Trophoblast cell (in vitro differentiated cells and primary cell): ENCODE measurements at regions not wholly inside any gene's neighbourhood (a gene's known extent, or its start where the extent isn't known, plus 50 kb on each side); places are given as distances from the start of the nearest gene placed in this dataset.

ENCODE experiments used
- DNase-seq, 2 donors: peaks; one replicate each; pipeline ENCODE4 v3.0.0-alpha.2; 2016
- H2AFZ ChIP-seq: 2 replicates; pipeline ENCODE4 v1.6.1; 2013; ENCODE audit warnings: low read length, moderate library complexity, mild to moderate bottlenecking; ENCODE audit not compliant: insufficient read depth, poor library complexity
- H2AK5ac ChIP-seq: 2 replicates; pipeline ENCODE4 v1.6.1; 2013; ENCODE audit warnings: mild to moderate bottlenecking, low read length
- H2BK120ac ChIP-seq: 2 replicates; pipeline ENCODE4 v1.6.1; 2013; ENCODE audit warnings: low read length, mild to moderate bottlenecking, moderate library complexity; ENCODE audit not compliant: insufficient read depth, poor library complexity
- H2BK12ac ChIP-seq: 2 replicates; pipeline ENCODE4 v1.6.1; 2013; ENCODE audit warnings: mild to moderate bottlenecking, low read length, moderate library complexity
- H2BK5ac ChIP-seq: 2 replicates; pipeline ENCODE4 v1.6.1; 2013; ENCODE audit warnings: low read length, low read depth, moderate library complexity, mild to moderate bottlenecking; ENCODE audit not compliant: poor library complexity
- H3K14ac ChIP-seq: 2 replicates; pipeline ENCODE4 v1.6.1; 2013; ENCODE audit warnings: mild to moderate bottlenecking, low read length
- H3K18ac ChIP-seq: 2 replicates; pipeline ENCODE4 v1.6.1; 2013; ENCODE audit warnings: mild to moderate bottlenecking, low read length
- H3K23ac ChIP-seq: 2 replicates; pipeline ENCODE4 v1.6.1; 2013; ENCODE audit warnings: low read length
- H3K27ac ChIP-seq: 2 replicates; pipeline ENCODE4 v1.5.1; 2013; ENCODE audit warnings: low read depth, mild to moderate bottlenecking, inconsistent platforms, low read length, moderate library complexity
- H3K27me3 ChIP-seq: 2 replicates; pipeline ENCODE4 v1.6.1; 2013; ENCODE audit warnings: inconsistent platforms, mild to moderate bottlenecking, low read length, moderate library complexity; ENCODE audit not compliant: insufficient read depth
- H3K36me3 ChIP-seq, 2 experiments: 1 replicate in 1 of 2; 2 replicates in 1 of 2; pipeline ENCODE4 v1.6.1; 2013; ENCODE audit warnings: low read length in 2 of 2, mild to moderate bottlenecking in 2 of 2, moderate library complexity in 1 of 2; ENCODE audit not compliant: insufficient read depth in 2 of 2, control insufficient read depth in 1 of 2
- H3K4ac ChIP-seq: 2 replicates; pipeline ENCODE4 v1.6.1; 2013; ENCODE audit warnings: low read depth, mild to moderate bottlenecking, low read length, moderate library complexity
- H3K4me1 ChIP-seq, 2 experiments: 1 replicate in 1 of 2; 2 replicates in 1 of 2; pipeline ENCODE4 v1.6.1; 2013; ENCODE audit warnings: low read length in 2 of 2, mild to moderate bottlenecking in 2 of 2, moderate library complexity in 1 of 2; ENCODE audit not compliant: insufficient read depth in 2 of 2, control insufficient read depth in 1 of 2
- H3K4me2 ChIP-seq: 2 replicates; pipeline ENCODE4 v1.6.1; 2013; ENCODE audit warnings: inconsistent platforms, mild to moderate bottlenecking, low read length, moderate library complexity
- H3K4me3 ChIP-seq: 2 replicates; pipeline ENCODE4 v1.5.1; 2013; ENCODE audit warnings: mild to moderate bottlenecking, low read depth, low read length, inconsistent platforms
- H3K79me1 ChIP-seq: one replicate; pipeline ENCODE4 v1.6.1; 2013; ENCODE audit warnings: low read length
- H3K79me2 ChIP-seq: 2 replicates; pipeline ENCODE4 v1.6.1; 2013; ENCODE audit warnings: low read length, mild to moderate bottlenecking; ENCODE audit not compliant: control insufficient read depth, insufficient read depth, poor library complexity
- H3K9ac ChIP-seq: 2 replicates; pipeline ENCODE4 v1.6.1; 2013; ENCODE audit warnings: mild to moderate bottlenecking, low read length
- H3K9me3 ChIP-seq: 2 replicates; pipeline ENCODE4 v1.6.1; 2013; ENCODE audit warnings: low read depth, mild to moderate bottlenecking, control low read depth, inconsistent platforms, low read length; ENCODE audit not compliant: insufficient read depth
- H4K12ac ChIP-seq: 2 replicates; pipeline ENCODE4 v1.6.1; 2013; ENCODE audit warnings: low read depth, mild to moderate bottlenecking, low read length, moderate library complexity
- H4K8ac ChIP-seq: 2 replicates; pipeline ENCODE4 v1.6.1; 2013; ENCODE audit warnings: low read depth, mild to moderate bottlenecking, low read length, moderate library complexity
- H4K91ac ChIP-seq: one replicate; pipeline ENCODE4 v1.6.1; 2013; ENCODE audit warnings: low read depth, mild to moderate bottlenecking, low read length, moderate library complexity
- WGBS: extraction: QIAGEN DNeasy Blood & Tissue Kit; methylation state at CpG from one replicate; pipeline ENCODE4 v1.1.7; 2013; ENCODE audit warnings: missing lambda C conversion rate; ENCODE audit not compliant: insufficient read length, insufficient coverage; ENCODE audit errors: extremely low coverage; 5-methylcytosine and 5-hydroxymethylcytosine counted together

DNA sequence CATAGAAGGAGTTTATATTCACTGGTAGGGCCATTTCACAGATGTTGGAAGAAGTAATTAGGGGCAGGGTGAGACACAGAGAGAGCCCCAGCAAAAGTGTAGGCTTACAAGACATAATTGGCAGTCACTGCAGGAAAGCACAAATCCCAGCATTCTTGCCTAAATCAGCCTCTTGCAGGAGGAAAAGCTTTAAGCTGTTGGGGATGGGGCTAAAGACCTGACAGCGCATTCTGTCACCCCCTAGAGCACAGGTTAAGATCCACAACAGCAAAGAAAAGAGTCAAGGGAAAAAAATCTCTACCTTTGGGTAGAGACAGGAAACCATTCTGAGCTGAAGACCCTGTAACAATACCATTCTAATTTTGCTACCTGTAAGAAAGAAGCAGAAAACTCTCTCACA lies 409.0 kb downstream of the DAD1 start:
- H4K8ac ChIP-seq = no peak overlapping the region
- H2BK5ac ChIP-seq = no peak overlapping the region
- no peak overlapping the region for H3K4ac ChIP-seq
- no peak overlapping the region for H4K91ac ChIP-seq
- H3K27me3 ChIP-seq = no peaks in the 10 kb centered on the region
- H2AK5ac ChIP-seq = no peak overlapping the region
- H3K79me2 ChIP-seq = no peaks in the 10 kb centered on the region
- H3K79me1 ChIP-seq = no peaks in the 10 kb centered on the region
- no peak for DNase-seq
- no peak overlapping the region for H4K12ac ChIP-seq
- H3K9ac ChIP-seq = no peak overlapping the region
- no peak overlapping the region for H2BK12ac ChIP-seq
- H3K27ac ChIP-seq = no peak overlapping the region
- no peak overlapping the region for H3K14ac ChIP-seq
- no peak overlapping the region for H3K23ac ChIP-seq
- H3K4me3 ChIP-seq = no peak overlapping the region
- no peaks in the 10 kb centered on the region for H3K9me3 ChIP-seq
- H2AFZ ChIP-seq = no peak overlapping the region
- no peak overlapping the region for H3K4me2 ChIP-seq
- H3K4me1 ChIP-seq = no peaks in the 10 kb centered on the region
- no peaks in the 10 kb centered on the region for H3K36me3 ChIP-seq
- no CpG with 5 or more reads among the region's 1 CpG for WGBS
- no peak overlapping the region for H2BK120ac ChIP-seq
- no peak overlapping the region for H3K18ac ChIP-seq

DNA sequence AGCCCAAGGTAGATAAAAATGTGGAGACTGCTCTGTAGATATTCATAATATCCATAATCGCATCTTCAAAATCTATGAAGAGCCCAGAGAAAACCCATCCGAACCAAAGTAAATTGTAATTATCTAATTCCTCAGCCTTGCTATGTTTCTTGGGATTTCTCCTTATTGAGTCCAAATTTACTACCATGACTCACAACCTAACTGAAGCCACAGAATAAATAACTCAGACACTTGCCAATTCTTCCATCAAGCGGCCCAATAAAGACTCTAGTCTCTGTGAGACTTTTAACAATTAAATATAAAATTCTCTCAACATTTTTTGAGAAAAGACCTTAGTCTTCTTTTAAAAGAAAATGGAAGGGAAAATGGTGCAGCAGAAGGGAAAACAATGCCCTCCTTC lies 409.8 kb downstream of the DAD1 start:
- H3K27ac ChIP-seq = no peak overlapping the region
- no peak overlapping the region for H3K4me3 ChIP-seq
- no peak overlapping the region for H4K12ac ChIP-seq
- H3K18ac ChIP-seq = no peak overlapping the region
- H3K4me2 ChIP-seq = no peak overlapping the region
- no peaks in the 10 kb centered on the region for H3K36me3 ChIP-seq
- H2AFZ ChIP-seq = no peak overlapping the region
- no peak overlapping the region for H3K23ac ChIP-seq
- H3K27me3 ChIP-seq = no peaks in the 10 kb centered on the region
- no peak overlapping the region for H4K91ac ChIP-seq
- H3K14ac ChIP-seq = no peak overlapping the region
- no peak overlapping the region for H3K9ac ChIP-seq
- no peak overlapping the region for H2BK5ac ChIP-seq
- no peak overlapping the region for H2BK120ac ChIP-seq
- no peaks in the 10 kb centered on the region for H3K4me1 ChIP-seq
- DNase-seq = no peak
- WGBS = no CpG with 5 or more reads among the region's 3 CpGs
- H3K9me3 ChIP-seq = no peaks in the 10 kb centered on the region
- no peak overlapping the region for H2AK5ac ChIP-seq
- H3K4ac ChIP-seq = no peak overlapping the region
- H3K79me2 ChIP-seq = no peaks in the 10 kb centered on the region
- no peaks in the 10 kb centered on the region for H3K79me1 ChIP-seq
- H4K8ac ChIP-seq = no peak overlapping the region
- no peak overlapping the region for H2BK12ac ChIP-seq

GRCh38 chr14:22178333-22178839 lies 410.6 kb downstream of the DAD1 start:
- H2BK5ac ChIP-seq = no peak overlapping the region
- no peak overlapping the region for H3K9ac ChIP-seq
- H3K14ac ChIP-seq = no peak overlapping the region
- no peak for DNase-seq
- no peaks in the 10 kb centered on the region for H3K9me3 ChIP-seq
- no peaks in the 10 kb centered on the region for H3K27me3 ChIP-seq
- H4K91ac ChIP-seq = no peak overlapping the region
- no peak overlapping the region for H3K4ac ChIP-seq
- WGBS = no CpG with 5 or more reads among the region's 2 CpGs
- no peak overlapping the region for H3K18ac ChIP-seq
- no peak overlapping the region for H3K23ac ChIP-seq
- H4K12ac ChIP-seq = no peak overlapping the region
- no peaks in the 10 kb centered on the region for H3K79me2 ChIP-seq
- H4K8ac ChIP-seq = no peak overlapping the region
- H3K4me3 ChIP-seq = no peak overlapping the region
- H2AFZ ChIP-seq = no peak overlapping the region
- no peak overlapping the region for H2BK12ac ChIP-seq
- no peak overlapping the region for H2AK5ac ChIP-seq
- H3K27ac ChIP-seq = no peak overlapping the region
- H3K4me2 ChIP-seq = no peak overlapping the region
- H3K4me1 ChIP-seq = no peaks in the 10 kb centered on the region
- H2BK120ac ChIP-seq = no peak overlapping the region
- no peaks in the 10 kb centered on the region for H3K36me3 ChIP-seq
- H3K79me1 ChIP-seq = no peaks in the 10 kb centered on the region

GRCh38 chr14:22177870-22178269 lies 411.2 kb downstream of the DAD1 start:
- H3K4me2 ChIP-seq = no peak overlapping the region
- H2BK5ac ChIP-seq = no peak overlapping the region
- no peaks in the 10 kb centered on the region for H3K27me3 ChIP-seq
- no peak overlapping the region for H2BK12ac ChIP-seq
- no peak overlapping the region for H3K9ac ChIP-seq
- no peak overlapping the region for H3K27ac ChIP-seq
- H2AFZ ChIP-seq = no peak overlapping the region
- H3K4me3 ChIP-seq = no peak overlapping the region
- H4K91ac ChIP-seq = no peak overlapping the region
- no peaks in the 10 kb centered on the region for H3K79me2 ChIP-seq
- WGBS = no CpG with 5 or more reads among the region's 4 CpGs
- no peak overlapping the region for H3K18ac ChIP-seq
- H3K36me3 ChIP-seq = no peaks in the 10 kb centered on the region
- no peaks in the 10 kb centered on the region for H3K9me3 ChIP-seq
- no peak overlapping the region for H2AK5ac ChIP-seq
- H3K4me1 ChIP-seq = no peaks in the 10 kb centered on the region
- H3K14ac ChIP-seq = no peak overlapping the region
- no peak for DNase-seq
- no peaks in the 10 kb centered on the region for H3K79me1 ChIP-seq
- H2BK120ac ChIP-seq = no peak overlapping the region
- no peak overlapping the region for H4K8ac ChIP-seq
- H3K4ac ChIP-seq = no peak overlapping the region
- no peak overlapping the region for H4K12ac ChIP-seq
- no peak overlapping the region for H3K23ac ChIP-seq
